HEK293 (cell line): ENCODE measurements at regions not wholly inside any gene's neighbourhood (a gene's known extent, or its start where the extent isn't known, plus 50 kb on each side); places are given as distances from the start of the nearest gene placed in this dataset.
A peak's percentile ranks its signal among the peaks of the same experiment; 100 is the strongest.

ENCODE experiments used
- CTCF ChIA-PET: fragments of 350-600 bp; formaldehyde crosslinking; extraction: SDS; loops from one replicate; lab custom pipeline; 2021; ENCODE audit warnings: antibody characterized with exemption; lab: Yijun Ruan, JAX
- POLR2A ChIA-PET: fragments of 300-600 bp; formaldehyde crosslinking; extraction: SDS; loops from one replicate; lab custom pipeline; 2020; ENCODE audit warnings: antibody characterized with exemption, inconsistent platforms; lab: Yijun Ruan, JAX
- H3K27ac ChIP-seq: fragments of 200-500 bp; sonication (Bioruptor generic); 2 replicates; pipeline ENCODE4 v1.5.1; 2014; ENCODE audit warnings: low read depth, low read length, control low read depth, inconsistent platforms; ENCODE audit errors: extremely low read depth
- H3K36me3 ChIP-seq, 2 experiments: fragments of 200-500 bp in 1 of 2; sonication (Bioruptor generic) in 1 of 2; 1 replicate in 1 of 2; 2 replicates in 1 of 2; pipeline ENCODE4 v1.5.1; 2014 to 2017; ENCODE audit warnings: inconsistent platforms in 2 of 2, low read length in 2 of 2; ENCODE audit not compliant: control insufficient read depth in 2 of 2, insufficient read depth in 1 of 2
- H3K4me1 ChIP-seq: fragments of 200-500 bp; sonication (Bioruptor generic); 2 replicates; pipeline ENCODE4 v1.5.1; 2014; ENCODE audit warnings: mild to moderate bottlenecking, low read length, inconsistent platforms; ENCODE audit not compliant: control insufficient read depth, insufficient read depth
- H3K4me3 ChIP-seq: 2 replicates; pipeline ENCODE4 v1.5.1; 2011; ENCODE audit warnings: low read depth, mild to moderate bottlenecking, control low read depth, low read length, moderate library complexity
- H3K9me3 ChIP-seq: fragments of 200-500 bp; sonication (Bioruptor generic); 2 replicates; pipeline ENCODE4 v1.5.1; 2014; ENCODE audit warnings: low read depth, low read length, inconsistent platforms; ENCODE audit not compliant: control insufficient read depth, insufficient read depth
- ATF2 ChIP-seq: fragments of 450-650 bp; formaldehyde crosslinking; IDR thresholded peaks from 2 replicates; pipeline ENCODE4 v1.5.1; 2016; ENCODE audit warnings: missing biosample characterization, missing genetic modification characterization, low read depth
- FEZF1 ChIP-seq: fragments of 450-650 bp; formaldehyde crosslinking; IDR thresholded peaks from 2 replicates; pipeline ENCODE4 v1.5.1; 2016; ENCODE audit warnings: missing biosample characterization, missing genetic modification characterization
- INSM2 ChIP-seq: fragments of 450-650 bp; formaldehyde crosslinking; IDR thresholded peaks from 2 replicates; pipeline ENCODE4 v1.5.1; 2016; ENCODE audit warnings: missing biosample characterization, missing genetic modification characterization
- KLF8 ChIP-seq: fragments of 450-650 bp; formaldehyde crosslinking; IDR thresholded peaks from 2 replicates; pipeline ENCODE4 v1.5.1; 2016; ENCODE audit warnings: missing biosample characterization, missing genetic modification characterization
- MZF1 ChIP-seq: fragments of 450-650 bp; formaldehyde crosslinking; IDR thresholded peaks from 2 replicates; pipeline ENCODE4 v1.5.1; 2017; ENCODE audit warnings: missing biosample characterization, missing genetic modification characterization, borderline replicate concordance
- PRDM6 ChIP-seq: fragments of 450-650 bp; formaldehyde crosslinking; IDR thresholded peaks from 2 replicates; pipeline ENCODE4 v1.5.1; 2017; ENCODE audit warnings: missing biosample characterization, missing genetic modification characterization
- SP3 ChIP-seq: fragments of 450-650 bp; formaldehyde crosslinking; IDR thresholded peaks from 2 replicates; pipeline ENCODE4 v1.5.1; 2016; ENCODE audit warnings: missing biosample characterization, missing genetic modification characterization
- SP7 ChIP-seq: fragments of 450-650 bp; formaldehyde crosslinking; IDR thresholded peaks from 2 replicates; pipeline ENCODE4 v1.5.1; 2016; ENCODE audit warnings: missing biosample characterization, missing genetic modification characterization
- ZIC2 ChIP-seq: fragments of 450-650 bp; formaldehyde crosslinking; IDR thresholded peaks from 2 replicates; pipeline ENCODE4 v1.5.1; 2016; ENCODE audit warnings: missing biosample characterization, missing genetic modification characterization
- ZNF175 ChIP-seq: fragments of 450-650 bp; formaldehyde crosslinking; IDR thresholded peaks from 2 replicates; pipeline ENCODE4 v1.5.1; 2016; ENCODE audit warnings: missing biosample characterization, missing genetic modification characterization
- ZNF274 ChIP-seq, 2 experiments: fragments of 200-500 bp in 1 of 2; fragments of 450-650 bp in 1 of 2; sonication (Bioruptor generic) in 1 of 2; formaldehyde crosslinking in 1 of 2; IDR thresholded peaks; 2 replicates each; pipeline versions ENCODE4 v1.5.1 to v1.6.1; 2014 to 2016; ENCODE audit warnings: borderline replicate concordance in 1 of 2, inconsistent platforms in 1 of 2, low read length in 1 of 2, missing biosample characterization in 1 of 2, missing genetic modification characterization in 1 of 2
- ZNF280C ChIP-seq: fragments of 450-650 bp; formaldehyde crosslinking; IDR thresholded peaks from 2 replicates; pipeline ENCODE4 v1.5.1; 2016; ENCODE audit warnings: missing biosample characterization, missing genetic modification characterization
- ZNF555 ChIP-seq: fragments of 450-650 bp; formaldehyde crosslinking; conservative IDR thresholded peaks from 2 replicates; pipeline ENCODE4 v1.5.1; 2017; ENCODE audit warnings: missing biosample characterization, mild to moderate bottlenecking, missing genetic modification characterization, inconsistent platforms
- ZNF561 ChIP-seq: fragments of 450-650 bp; IDR thresholded peaks from 2 replicates; pipeline ENCODE4 v1.5.1; 2018; ENCODE audit warnings: missing biosample characterization, missing genetic modification characterization, borderline replicate concordance
- ZNF596 ChIP-seq: fragments of 450-650 bp; IDR thresholded peaks from 2 replicates; pipeline ENCODE4 v1.5.0; 2018; ENCODE audit warnings: missing biosample characterization, mild to moderate bottlenecking, missing genetic modification characterization, moderate library complexity
- ZNF626 ChIP-seq: fragments of 450-650 bp; sonication (Bioruptor Pico); formaldehyde crosslinking; IDR thresholded peaks from 2 replicates; pipeline ENCODE4 v1.5.1; 2018; ENCODE audit warnings: missing biosample characterization, missing genetic modification characterization, inconsistent platforms
- ZNF645 ChIP-seq: fragments of 450-650 bp; formaldehyde crosslinking; IDR thresholded peaks from 2 replicates; pipeline ENCODE4; 2016; ENCODE audit warnings: missing biosample characterization, missing genetic modification characterization
- ZNF747 ChIP-seq: fragments of 450-650 bp; formaldehyde crosslinking; IDR thresholded peaks from 2 replicates; pipeline ENCODE4 v1.5.1; 2016; ENCODE audit warnings: missing biosample characterization, missing genetic modification characterization
- ZSCAN30 ChIP-seq: fragments of 450-650 bp; IDR thresholded peaks from 2 replicates; pipeline ENCODE4 v1.5.1; 2018; ENCODE audit warnings: missing biosample characterization, mild to moderate bottlenecking, missing genetic modification characterization, moderate library complexity
- ZSCAN5A ChIP-seq: fragments of 450-650 bp; formaldehyde crosslinking; IDR thresholded peaks from 2 replicates; pipeline ENCODE4 v1.5.1; 2016; ENCODE audit warnings: missing biosample characterization, missing genetic modification characterization

GRCh38 chr1:81020506-81020905, 780.2 kb upstream of the ADGRL2 start:
- TF ChIP-seq MZF1 (tag by site-specific recombination) = peak; percentile 54; the same call in 1 of the 2 replicates
- TF ChIP-seq ZNF561 = 0 out of 2 replicates have a peak, but pooled peaks have one; percentile 44
- TF ChIP-seq SP7 (tag by site-specific recombination) = no peak
- TF ChIP-seq ZNF596 (tag by site-specific recombination) = no peak
- no peak for TF ChIP-seq ZSCAN5A (tag by site-specific recombination)
- TF ChIP-seq KLF8 = no peak
- no peak for TF ChIP-seq ZNF280C (tag by site-specific recombination)
- TF ChIP-seq ZNF645 (tag by site-specific recombination) = no peak
- TF ChIP-seq ZIC2 (tag by site-specific recombination) = peak; percentile 70
- no peak for TF ChIP-seq ZNF274 (IDR thresholded peaks at IDR 0.05; ENCODE audit: low read length)
- no peak for TF ChIP-seq ZNF274 (tag by site-specific recombination; IDR thresholded peaks at IDR 0.05; ENCODE audit: borderline replicate concordance)
- no peak for TF ChIP-seq ATF2 (tag by site-specific recombination)
- no peak for TF ChIP-seq ZNF175 (tag by site-specific recombination)
- TF ChIP-seq INSM2 (tag by site-specific recombination) = no peak
- TF ChIP-seq ZNF555 (tag by site-specific recombination) = no peak
- TF ChIP-seq ZNF747 (tag by site-specific recombination) = no peak
- TF ChIP-seq ZNF626 (tag by site-specific recombination) = no peak
- peak; percentile 73 for TF ChIP-seq PRDM6 (tag by site-specific recombination)
- TF ChIP-seq SP3 (tag by site-specific recombination) = no peak
- peak; percentile 24; the same call in 1 of the 2 replicates for TF ChIP-seq FEZF1 (tag by site-specific recombination)
- TF ChIP-seq ZSCAN30 (tag by site-specific recombination) = peak; percentile 66; the same call in 1 of the 2 replicates
- POLR2A ChIA-PET = no interaction called here
- no peaks in the 10 kb centered on the region for H3K9me3 ChIP-seq

More at GRCh38 chr1:81020506-81020905, 780.2 kb upstream of the ADGRL2 start:
- Histone ChIP-seq H3K36me3 (no peaks in the 10 kb centered on the region), H3K4me3 (no peak overlapping the region), H3K4me1 (no peaks in the 10 kb centered on the region), H3K27ac (no peak overlapping the region)
- CTCF ChIA-PET = interaction anchor here (0.6 kb wide), 1 partner anchor 389 kb away, joined by 3 read pairs; no protein-coding TSS in a partner anchor
